Caki2 (cell line): ENCODE measurements at regions not wholly inside any gene's neighbourhood (a gene's known extent, or its start where the extent isn't known, plus 50 kb on each side); places are given as distances from the start of the nearest gene placed in this dataset.
"Not testable (repeated sequence)": the region's sequence is repeated elsewhere in the genome, so short reads cannot be mapped to it uniquely, and the experiment has no call there.

ENCODE experiments used
- DNase-seq: peaks from one replicate; pipeline ENCODE4 v3.0.0-alpha.2; 2015; ENCODE audit warnings: low read depth
- in situ Hi-C: cut with HindIII; loops from 2 replicates; pipeline ENCODE4 v1.10.0; 2016; ENCODE audit warnings: low sequenced_read_pairs, low pct_unique_long_range_greater_than_20kb, mixed read lengths

DNA sequence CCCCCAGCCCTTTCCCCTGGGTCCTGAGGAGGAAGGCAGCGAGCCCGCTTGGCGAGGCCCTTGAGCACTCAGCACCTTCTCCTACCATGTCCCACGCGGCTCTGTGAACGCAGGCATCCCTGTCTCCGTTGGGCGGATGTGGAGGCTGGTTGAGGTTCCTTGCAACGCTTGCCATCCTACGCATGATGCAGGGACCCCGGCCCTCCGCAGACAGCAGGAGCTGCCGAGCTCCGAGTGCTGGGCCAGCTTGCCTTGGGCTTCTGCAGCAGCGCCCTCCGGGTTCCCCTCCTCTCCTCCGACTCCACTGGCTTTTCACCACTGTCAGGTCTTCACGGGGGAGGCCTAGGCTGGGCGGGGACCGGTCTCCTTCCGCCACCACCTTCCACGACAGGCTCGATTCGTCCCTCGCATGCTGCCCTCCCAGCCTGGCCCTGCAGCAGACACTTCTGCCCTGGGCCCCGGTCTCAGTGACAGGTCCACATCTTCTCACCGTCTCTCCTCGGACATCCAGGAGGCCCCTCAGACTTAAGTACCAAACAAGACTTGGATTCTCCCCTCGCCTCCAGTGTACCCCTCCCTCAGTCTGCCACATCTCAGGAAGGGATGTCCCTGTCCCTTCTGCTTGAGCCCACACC is 67.6 kb upstream of the HGFAC start:
- in situ Hi-C loops: no loop called here
- DNase-seq: no peak

DNA sequence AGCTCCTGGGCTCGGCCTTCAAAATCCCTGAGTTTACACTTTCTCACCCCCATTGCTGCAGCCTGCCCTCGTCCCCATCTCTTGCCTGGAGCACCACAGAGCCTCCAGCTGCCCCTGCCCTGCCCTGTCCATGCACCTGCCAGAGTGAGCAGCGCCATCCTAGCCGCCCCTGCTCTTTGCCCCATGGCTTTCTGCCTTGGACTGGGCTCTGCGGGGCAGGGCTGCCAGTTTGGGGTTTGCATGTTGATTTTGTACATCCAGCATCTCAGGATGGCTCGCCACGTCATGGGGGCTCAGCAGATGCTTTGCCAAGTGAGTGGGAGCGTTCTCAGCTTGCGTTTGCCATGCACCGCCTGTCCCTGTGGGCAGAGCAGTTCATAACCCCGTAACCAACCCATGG is 67.1 kb upstream of the HGFAC start:
- in situ Hi-C loops: no loop called here
- no peak for DNase-seq

DNA sequence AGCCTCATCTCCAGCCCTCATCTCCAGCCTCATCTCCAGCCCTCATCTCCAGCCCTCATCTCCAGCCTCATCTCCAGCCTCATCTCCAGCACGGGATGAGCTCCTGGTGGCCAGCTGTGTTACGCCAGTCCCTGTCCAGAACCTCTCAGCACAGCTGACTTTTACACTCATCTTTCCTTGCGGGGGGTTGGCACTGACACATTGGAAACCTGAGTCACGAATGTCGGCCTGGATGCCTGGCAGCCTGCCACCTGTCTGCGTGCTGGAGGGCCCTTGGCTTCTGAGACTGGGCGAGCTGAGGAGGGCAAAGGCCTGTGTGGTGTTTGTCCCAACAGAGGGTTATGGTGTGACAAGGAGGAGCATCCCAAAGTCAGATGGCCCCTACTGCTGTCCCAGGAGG is 66.1 kb upstream of the HGFAC start:
- DNase-seq: no peak
- in situ Hi-C loops: no loop called here

DNA sequence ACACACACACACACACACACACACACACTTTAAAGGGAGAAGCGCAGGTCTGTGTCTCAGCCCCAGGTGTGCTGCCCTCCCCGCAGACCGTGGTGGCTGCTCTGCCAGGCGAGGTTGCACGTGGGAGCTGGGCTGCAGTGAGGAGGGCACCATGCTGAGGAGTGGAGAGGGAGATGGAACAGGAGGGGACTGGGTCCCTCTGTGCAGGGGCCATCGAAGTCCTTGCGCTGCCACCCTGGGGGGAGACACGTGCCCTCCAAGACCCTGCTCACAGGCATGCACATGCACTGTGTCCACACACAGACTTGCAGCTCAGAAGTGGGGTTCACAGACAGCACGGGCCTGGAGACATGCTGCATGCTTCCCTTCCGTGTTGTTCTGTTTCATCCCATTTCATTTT is 65.5 kb upstream of the HGFAC start:
- DNase-seq: no peak
- in situ Hi-C loops: no loop called here

DNA sequence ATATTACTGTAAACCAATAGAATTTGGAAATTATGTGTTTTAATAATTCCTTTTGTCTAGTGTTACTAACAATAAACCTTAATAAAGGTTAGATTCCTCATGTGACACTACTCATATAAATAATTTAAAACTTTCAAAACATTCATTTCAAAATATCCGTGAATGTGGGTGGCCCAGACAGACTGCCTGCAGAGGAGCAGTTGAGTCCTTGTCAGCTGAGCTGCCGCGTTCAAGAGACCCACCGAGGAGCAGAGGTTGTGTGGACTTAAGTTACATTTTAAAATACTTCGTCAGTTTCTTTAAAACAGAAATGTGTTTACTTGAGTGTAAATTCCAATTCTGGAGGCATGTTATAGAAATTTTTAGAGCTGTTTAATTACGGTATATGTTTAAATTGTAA is 64.2 kb upstream of the HGFAC start:
- in situ Hi-C loops: no loop called here
- no peak for DNase-seq

DNA sequence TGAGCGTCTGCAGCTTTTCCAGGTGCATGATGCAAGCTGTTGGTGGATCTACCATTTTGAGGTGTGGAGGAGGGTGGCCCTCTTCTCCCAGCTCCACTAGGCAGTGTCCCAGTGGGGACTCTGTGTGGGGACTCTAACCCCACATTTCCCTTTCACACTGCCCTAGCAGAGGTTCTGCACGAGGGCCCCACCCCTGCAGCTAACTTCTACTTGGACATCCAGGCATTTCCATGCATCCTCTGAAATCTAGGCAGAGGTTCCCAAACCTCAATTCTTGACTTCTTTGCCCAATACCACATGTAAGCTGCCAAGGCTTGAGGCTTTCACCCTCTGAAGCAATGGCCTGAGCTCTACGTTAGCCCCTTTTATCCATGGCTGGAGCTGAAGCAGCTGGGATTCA is 61.4 kb upstream of the HGFAC start:
- in situ Hi-C loops, DNase-seq: not testable (repeated sequence)

DNA sequence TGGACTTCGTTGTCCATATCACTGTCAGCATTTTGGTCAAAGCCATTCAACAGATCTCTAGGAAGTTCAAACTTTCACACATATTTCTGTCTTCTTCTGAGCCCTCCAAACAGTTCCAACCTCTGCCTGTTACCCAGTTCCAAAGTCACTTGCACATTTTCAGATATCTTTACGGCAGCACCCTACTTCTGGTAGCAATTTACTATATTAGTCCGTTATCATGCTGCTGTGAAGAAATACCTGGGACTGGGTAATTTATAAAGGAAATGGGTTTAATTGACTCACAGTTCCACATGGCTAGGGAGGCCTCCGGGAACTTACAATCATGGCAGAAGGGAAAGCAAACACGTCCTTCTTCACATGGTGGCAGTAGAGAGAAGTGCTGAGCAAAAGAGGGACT is 60.6 kb upstream of the HGFAC start:
- in situ Hi-C loops: not testable (repeated sequence)

DNA sequence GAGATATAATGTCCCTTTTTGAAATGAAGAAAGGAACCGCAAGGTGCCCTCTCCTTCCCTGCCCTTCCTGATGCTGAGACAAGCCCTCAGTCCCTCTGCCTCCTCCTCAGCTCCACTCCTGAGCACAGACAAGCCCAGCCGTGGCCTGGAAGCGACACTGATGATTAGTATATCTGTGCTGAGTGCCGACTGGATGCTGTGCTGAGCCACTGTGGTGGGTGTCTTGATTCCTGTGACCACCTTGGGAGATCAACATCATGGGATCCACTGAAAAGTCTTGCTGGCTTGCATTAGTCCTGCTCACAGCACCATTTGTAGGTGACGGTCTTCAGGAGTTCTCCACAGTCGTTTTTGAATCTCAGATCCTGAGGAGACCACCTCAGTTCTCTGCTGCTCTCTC is 59.5 kb upstream of the HGFAC start:
- in situ Hi-C loops: no loop called here
- DNase-seq: no peak

More for the DNA sequence above, 60.6 kb upstream of the HGFAC start:
- not testable (repeated sequence) for DNase-seq

DNA sequence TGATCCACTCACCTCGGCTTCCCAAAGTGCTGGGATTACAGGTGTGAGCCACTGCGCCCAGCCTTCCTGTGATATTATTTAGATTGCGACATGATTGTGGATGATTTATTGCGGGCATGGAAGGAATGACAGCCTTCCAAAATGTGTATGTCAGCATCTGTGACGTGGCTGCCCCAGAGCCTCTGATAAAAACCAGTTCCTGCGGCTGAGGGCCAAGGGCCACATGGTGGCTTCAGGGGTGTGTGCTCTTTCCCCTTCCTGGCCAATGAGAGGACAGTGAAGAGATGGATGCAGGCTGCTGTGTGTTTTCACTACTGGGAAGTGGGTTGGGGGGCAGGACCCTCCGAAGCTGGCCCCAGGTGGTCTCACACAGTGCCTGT is 57.4 kb upstream of the HGFAC start:
- DNase-seq: no peak
- in situ Hi-C loops: no loop called here

DNA sequence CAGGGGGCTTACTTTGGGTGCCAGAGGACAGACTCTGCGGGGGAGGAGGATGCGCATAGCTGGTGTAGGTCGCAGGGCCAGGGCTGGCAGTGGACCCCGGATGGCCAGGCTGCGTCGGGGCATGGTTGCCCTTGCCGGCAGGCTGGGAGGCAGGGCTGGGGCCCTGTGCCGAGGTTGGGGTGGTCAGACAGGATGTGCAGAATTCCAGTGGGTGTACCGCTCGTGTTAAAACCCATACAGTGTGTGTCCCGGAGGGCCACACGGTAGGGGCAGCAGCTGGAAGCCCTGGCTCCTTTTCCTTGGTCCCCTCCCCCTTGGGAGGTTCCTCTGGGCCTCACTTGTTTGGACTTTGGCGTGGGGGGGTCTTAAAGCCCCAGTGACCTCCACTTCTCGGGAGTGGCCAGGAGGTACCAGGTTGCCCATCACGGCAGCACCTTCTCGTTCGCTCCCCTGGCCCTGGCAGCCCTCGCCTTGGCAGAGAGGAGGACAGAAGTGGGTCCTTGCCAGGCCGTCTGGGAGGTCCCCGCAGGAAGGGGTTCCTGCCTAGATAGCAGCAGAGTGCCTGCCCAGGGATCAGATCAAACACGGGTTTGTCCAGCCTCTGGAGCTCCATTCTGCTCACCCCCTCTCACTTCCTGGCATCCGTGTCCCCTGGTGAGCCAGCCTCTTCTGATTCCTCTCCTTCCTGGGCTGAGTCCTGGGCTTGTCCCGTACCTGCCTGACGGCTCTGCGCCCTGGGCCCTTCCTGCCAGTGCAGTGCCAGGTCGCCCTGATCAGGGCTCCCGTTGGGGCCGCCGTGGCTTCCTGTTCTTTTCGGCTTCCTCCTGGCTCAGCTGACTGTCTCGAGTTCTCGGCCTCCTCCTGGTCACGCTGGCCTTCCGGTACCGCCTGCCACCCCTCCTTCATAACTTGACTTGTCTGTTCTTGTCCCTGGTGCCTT is 56.7 kb upstream of the HGFAC start:
- in situ Hi-C loops: no loop called here
- DNase-seq: no peak

DNA sequence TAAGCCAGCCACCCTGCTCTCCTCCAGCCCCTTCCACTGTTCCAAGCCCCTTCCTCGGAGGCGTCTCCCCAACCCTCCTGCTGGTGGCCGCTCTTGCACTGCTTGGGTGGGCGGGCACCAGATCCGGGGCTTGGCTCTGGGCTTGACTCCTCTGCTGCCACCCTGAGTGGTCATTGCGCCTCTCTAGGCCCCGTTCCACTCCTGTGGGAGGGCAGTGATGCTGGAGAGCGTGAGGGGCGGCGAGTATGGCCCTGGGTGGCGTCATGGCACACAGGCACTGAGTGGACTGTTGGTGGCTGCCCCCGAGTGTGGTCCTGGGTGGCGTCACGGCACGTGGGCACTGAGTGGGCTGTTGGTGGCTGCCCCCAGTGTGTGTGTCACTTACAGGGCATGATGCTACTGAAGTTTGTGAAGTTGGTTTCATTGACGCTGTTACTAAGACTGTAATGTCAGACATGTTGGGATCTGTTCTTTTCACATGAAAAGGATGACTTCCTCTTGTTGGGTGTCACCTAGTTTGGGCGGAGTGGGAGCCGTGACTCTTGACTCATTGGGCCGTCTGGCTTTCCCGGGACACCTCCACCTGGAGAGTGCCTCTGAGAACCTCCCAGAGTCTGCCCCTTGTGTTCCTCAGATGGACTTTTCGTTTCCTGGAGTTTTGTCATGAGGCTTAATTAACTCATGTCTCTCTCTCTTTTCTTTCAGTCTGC is 55.9 kb upstream of the HGFAC start:
- DNase-seq: no peak
- in situ Hi-C loops: no loop called here

DNA sequence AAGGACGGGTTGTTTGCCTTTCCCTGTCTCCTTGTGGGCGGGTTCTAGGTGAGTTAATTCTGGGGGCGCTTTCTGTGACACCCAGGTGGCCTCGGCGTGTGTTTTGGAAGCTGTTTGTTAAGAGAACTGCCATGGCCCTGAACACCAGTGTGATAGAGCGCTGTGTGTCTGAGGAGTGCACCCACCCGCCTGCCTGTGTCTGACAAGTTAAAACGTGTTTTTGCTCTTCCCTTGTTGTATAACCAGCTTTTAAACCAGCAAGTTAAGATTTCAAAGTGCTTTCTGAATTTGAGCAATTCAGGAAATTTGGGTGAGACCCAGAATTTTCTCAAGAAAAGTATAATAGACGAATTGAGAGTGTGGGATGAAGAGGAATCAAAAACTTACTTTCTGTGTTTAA is 55.2 kb upstream of the HGFAC start:
- in situ Hi-C loops: no loop called here
- DNase-seq: no peak

DNA sequence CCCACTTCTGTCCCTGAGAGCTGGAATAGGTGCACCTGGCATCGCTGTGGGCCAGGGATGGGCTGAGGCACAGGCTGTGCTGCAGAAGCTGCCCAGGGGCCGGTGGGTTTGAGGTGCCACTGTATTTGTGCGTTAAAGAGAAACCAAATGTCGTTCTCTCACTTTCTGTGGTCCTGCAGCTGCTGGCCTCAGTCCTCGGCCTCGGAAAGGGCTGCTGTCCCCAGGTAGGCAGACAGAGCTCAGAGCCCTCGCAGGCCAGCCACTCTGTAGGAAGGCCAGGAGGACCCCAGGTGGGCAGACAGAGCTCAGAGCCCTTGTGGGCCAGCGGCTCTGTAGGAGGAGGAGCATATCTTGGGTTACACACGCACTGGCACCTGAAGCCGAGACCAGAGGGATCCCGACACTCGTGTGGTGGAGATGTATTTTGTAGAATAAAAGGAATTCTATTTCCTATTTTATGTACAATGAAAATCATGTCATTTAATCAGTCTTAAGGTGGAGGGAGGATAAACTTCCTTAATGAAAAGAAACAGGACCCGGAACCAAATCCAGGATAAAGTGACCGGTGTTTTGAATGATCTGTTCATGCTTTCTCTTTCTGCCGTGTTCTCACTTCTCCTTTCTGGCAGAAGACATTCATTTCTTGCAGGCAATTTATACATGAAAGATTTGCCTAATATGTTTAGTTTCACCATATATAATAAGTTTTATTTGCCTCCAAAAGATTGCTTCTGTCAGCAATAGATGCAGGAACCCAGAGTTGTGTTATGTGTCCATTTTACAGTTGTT is 54.4 kb upstream of the HGFAC start:
- in situ Hi-C loops: no loop called here
- no peak for DNase-seq

DNA sequence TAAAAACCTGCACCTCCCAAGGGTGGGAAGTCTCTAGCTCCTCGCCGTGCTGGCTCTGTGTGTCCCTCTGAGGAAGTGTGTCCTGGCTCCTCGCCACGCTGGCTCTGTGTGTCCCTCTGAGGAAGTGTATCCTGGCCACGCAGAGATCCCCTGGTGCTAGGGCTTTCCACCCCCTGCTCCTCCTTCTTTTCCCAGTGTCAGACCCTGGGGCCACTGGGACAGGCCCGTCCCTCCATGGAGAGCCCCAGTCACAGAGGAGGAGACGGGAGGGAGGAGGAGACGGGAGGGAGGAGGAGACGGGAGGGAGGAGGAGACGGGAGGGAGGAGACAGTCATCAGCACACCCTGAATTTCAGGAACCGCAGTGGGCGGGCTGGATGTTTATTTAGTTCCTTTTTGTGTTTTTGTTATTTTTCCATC is 53.8 kb upstream of the HGFAC start:
- in situ Hi-C loops: no loop called here
- peak; percentile 87 for DNase-seq

DNA sequence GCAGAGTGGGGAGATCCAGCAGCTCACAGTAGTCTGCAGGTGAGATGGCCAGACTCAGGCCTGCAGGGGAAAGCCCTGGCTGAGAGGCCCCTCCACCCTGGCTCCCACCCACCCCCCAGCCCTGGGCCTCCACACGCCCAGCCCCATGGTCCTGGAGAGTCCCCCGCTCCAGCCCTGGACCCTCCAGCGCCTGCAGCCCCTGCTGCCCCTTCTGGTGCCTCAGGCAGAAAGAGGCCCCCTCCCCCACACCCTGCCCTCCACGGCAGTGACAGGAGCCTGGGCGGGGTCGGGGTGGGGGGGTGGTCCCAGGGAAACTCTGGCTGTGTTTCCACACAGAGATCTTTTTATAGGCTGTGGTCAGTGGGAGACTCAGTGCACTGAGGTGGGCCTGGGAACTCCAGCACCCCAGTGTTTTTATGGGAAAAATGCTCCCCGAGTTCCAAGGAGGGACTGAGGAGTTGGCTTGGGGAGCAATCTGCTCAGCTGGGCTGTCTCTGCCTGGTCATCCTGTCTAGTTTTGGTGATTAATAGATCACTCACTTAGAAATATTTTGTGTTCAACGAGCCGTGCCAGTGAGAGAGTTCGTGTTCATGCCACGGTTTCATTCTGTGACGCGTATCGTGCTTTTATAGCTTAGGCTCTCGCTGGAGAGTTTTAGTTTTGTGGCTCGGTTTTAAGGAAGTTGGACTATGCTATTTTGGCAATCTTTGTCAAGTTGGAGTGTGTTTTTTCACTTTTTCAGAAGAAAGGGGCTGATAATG is 53.1 kb upstream of the HGFAC start:
- in situ Hi-C loops: no loop called here
- DNase-seq: peak; percentile 81

DNA sequence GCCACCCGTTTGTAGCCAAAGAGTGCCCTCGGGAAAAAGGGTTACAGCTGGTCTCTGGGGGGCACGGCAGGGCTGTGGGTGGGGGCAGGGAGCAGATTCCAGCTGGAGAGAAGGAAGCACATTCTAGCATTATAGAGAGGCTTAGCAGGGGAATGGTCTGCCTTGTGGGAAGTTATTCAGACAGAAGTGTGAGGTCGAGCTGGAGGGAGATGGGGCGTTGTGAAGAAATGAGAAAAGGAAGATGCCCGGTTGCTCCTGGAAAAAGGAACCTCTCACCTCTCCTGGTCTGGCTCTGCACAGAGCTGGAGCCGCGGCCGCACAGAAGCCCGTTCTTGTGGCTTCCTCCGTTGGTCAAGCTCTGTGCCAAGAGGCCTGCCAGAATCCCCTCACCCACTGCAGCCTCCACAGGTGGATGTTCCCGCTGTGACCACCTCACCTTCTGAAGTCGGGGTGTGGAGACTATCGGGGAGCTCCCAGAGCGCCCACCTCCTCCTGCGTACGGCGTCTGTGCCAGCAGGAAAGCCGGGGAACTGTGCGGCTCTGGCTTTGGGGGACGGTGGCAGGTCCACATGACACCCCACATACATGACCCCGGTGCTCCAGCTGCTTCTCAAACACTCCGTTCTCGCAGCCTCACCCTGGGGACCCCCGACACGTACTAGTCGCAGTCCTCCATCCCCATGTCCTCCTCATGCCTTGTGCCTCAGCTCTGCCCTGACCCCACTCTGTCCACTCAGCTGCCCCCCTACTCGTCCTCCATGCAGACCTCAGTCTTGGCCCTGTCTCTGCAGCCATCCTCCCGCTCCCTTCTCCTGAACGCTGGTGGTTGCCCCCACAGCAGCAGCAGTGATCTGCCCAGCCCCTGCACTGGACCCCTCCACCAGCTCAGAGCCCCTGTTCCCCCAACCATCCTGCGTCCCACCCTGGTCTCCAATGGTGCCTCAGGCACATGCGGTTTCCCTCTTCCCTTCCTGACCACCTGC is 52.2 kb upstream of the HGFAC start:
- DNase-seq: no peak
- in situ Hi-C loops: no loop called here

DNA sequence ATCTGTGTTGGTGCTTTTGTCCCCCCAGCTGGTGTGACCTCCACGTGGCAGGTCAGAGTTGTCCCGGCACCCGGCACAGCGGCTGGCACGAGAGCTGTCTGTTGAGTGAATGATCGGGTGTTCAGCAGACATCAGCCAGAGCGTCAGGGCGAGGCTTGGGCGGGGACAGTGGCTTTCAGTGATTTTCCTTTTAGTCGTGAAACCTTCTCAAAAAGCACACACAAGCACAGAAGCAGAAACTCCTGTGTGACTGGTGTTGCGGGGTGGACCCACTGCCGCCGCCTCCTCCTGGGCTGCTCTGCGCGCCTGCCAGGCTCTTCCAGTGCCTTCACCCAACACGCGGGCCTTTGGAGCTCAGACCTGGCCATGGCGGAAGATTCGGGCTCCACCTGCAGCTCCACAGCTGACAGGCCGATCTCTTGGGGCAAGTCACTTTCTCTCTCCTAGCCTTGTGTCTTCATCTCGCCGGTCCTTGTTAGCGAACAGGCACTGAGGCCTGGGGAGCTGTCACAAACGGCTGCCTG is 51.4 kb upstream of the HGFAC start:
- no peak for DNase-seq
- in situ Hi-C loops: no loop called here
